RWPE1 (cell line): ENCODE measurements at regions not wholly inside any gene's neighbourhood (a gene's known extent, or its start where the extent isn't known, plus 50 kb on each side); places are given as distances from the start of the nearest gene placed in this dataset.

ENCODE experiments used
- CTCF ChIA-PET: fragments of 350-600 bp; sonication (Branson Sonifier 250); formaldehyde crosslinking; extraction: SDS; loops from one replicate; lab custom pipeline; 2021; lab: Yijun Ruan, JAX
- POLR2A ChIA-PET: fragments of 400-600 bp; formaldehyde crosslinking; extraction: SDS; loops from one replicate; lab custom pipeline; 2020; ENCODE audit warnings: antibody characterized with exemption; ENCODE audit not compliant: low non-redundant PET; lab: Yijun Ruan, JAX
- DNase-seq: peaks from one replicate; pipeline ENCODE4 v3.0.0; 2012; ENCODE audit warnings: low spot score
- H3K27ac ChIP-seq: fragments of 450-650 bp; 2 replicates; pipeline ENCODE4 v1.5.1; 2017
- CTCF ChIP-seq: fragments of 450-650 bp; conservative IDR thresholded peaks from 2 replicates; pipeline ENCODE4 v1.5.1; 2017; ENCODE audit warnings: low read depth, mild to moderate bottlenecking

GRCh38 chr16:50876263-50876662 is 134.4 kb downstream of the CYLD start:
- DNase-seq, result no peak
- H3K27ac ChIP-seq, result no peak overlapping the region
- CTCF ChIA-PET, result no interaction called here
- TF ChIP-seq CTCF, result no peak
- POLR2A ChIA-PET, result no interaction called here

DNA sequence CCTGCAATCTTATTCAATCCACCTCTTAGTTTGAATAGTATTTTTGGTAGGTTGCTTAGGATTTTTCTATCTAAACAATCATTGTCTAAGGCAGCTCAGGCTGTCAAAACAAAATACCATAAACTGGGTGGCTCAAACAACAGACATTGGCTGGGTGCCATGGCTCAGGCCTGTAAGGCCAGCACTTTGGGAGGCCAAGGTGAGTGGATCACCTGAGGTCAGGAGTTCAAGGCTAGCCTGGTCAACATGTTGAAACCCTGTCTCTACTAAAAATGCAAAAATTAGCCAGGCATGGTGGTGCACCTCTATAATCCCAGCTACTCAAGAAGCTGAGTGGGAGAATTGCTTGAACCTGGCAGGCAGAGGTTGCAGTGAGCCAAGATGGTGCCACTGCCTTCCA is 126.7 kb downstream of the CYLD start:
- no peak overlapping the region for H3K27ac ChIP-seq
- no peak for TF ChIP-seq CTCF
- DNase-seq, result no peak
- ChIA-PET POLR2A (no interaction called here), CTCF (interaction anchor here (0.7 kb wide), 1 partner anchor 433 kb away, joined by 3 read pairs; no protein-coding TSS in a partner anchor)

DNA sequence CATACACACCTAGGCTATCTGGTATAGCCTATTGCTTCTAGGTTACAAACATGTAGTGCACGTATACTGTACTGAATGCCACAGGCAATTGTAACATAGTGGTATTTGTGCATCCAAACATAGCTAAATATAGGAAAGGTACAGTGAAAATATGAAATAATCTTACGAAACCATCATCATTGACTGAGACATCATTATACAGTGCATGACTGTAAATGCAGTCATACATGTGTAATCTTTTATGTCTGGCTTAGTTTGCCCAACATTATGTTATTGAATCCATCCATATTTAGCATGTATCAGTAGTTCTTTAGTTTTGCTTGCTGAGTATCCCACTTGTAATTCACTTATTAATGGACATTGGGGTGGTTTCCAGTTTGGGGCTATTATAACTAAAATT is 124.9 kb downstream of the CYLD start:
- no peak overlapping the region for H3K27ac ChIP-seq
- ChIA-PET CTCF (no interaction called here), POLR2A (no interaction called here)
- TF ChIP-seq CTCF, result no peak
- no peak for DNase-seq

DNA sequence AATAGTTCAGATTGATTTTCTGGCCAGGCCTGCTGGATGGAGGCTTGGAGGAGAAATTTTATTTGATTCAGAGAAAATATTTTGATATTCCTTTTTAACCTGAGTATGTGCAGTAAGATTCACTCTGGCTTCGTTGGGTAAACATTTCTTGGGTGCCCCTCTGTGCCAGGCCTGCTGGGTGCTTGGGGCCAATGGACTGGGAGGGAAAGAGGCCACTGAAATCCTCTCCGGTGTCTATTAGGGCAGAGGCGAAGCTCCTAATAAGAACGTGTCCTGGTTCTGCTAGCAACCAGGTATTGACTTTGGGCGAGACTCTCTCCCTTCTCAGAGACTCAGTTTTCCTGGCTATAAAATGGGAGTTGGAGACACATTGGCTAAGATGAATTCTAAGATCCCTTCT is 122.5 kb downstream of the CYLD start:
- ChIA-PET CTCF (no interaction called here), POLR2A (no interaction called here)
- DNase-seq, result no peak
- TF ChIP-seq CTCF, result no peak
- H3K27ac ChIP-seq, result no peak overlapping the region

- no peak for DNase-seq
- ChIA-PET POLR2A (no interaction called here), CTCF (no interaction called here)
- H3K27ac ChIP-seq, result no peak overlapping the region
- TF ChIP-seq CTCF, result no peak
Observed at GRCh38 chr16:50863644-50864144, 121.8 kb downstream of the CYLD start.

- ChIA-PET CTCF (interaction anchor here (0.5 to 0.7 kb wide), 2 partner anchors 568 to 812 kb away, joined by 4 to 7 read pairs; no protein-coding TSS in a partner anchor), POLR2A (no interaction called here)
- no peak for DNase-seq
- H3K27ac ChIP-seq, result no peak overlapping the region
- TF ChIP-seq CTCF, result no peak
Observed at GRCh38 chr16:50862818-50863643, 121.1 kb downstream of the CYLD start.
